NCI-H748 (cell line): ENCODE measurements at regions not wholly inside any gene's neighbourhood (a gene's known extent, or its start where the extent isn't known, plus 50 kb on each side); places are given as distances from the start of the nearest gene placed in this dataset.

Experiments
- DNase-seq: peaks from one replicate; lab custom pipeline; 2025; ENCODE audit not compliant: unreplicated experiment; lab: John Stamatoyannopoulos, UW

DNA sequence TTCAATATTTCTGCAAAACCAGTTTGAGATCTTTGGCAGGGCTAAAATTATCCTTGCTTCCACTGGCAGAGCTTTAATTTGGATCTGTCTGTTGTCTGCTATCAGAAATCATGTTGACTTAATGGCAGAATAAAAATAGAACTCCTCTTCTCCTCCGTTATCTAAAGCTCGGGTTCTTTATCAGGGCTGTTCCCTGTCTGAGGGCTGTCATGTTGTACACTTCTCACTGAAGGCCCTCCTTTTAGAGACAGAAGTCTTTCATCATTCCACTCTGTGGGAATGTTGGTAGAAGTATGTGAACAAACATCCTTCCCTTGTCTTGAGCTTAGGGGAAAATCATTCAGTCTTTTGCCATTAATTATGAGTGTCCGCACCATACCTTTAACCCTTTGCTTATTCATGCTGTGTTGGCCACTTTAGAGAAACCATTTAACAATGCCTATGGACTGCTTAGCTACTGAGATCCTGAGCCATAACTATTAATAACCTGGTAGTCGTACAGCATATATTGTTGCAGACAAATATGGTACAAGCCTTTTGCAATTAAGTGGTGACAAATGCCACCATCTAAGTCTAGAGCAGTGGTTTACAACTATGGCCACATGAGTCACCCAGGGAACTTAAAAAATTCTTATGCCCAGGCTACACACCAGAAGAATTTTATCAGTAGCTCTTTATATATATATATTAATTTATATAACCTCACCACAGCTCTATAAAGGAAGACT lies 226.0 kb upstream of the TPM1 start:
- no peak for DNase-seq

DNA sequence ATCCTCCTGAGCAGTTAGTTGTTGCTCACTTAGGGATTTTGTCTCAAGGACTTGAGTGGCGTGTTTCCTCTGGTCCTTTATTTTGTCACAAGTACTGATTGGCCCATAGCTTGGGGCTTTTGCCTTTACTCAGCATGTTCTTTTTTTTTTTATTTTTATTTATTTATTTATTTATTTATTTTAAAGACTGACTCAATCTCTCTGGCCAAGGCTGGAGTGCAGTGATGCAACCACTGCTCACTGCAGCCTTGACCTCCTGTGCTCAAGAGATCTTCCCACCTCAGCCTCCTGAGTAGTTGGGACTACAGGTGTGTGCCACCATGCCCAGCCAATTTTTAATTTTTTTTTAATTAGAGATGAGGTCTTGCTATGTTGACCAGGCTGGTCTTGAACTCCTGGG lies 223.9 kb upstream of the TPM1 start:
- DNase-seq = no peak

DNA sequence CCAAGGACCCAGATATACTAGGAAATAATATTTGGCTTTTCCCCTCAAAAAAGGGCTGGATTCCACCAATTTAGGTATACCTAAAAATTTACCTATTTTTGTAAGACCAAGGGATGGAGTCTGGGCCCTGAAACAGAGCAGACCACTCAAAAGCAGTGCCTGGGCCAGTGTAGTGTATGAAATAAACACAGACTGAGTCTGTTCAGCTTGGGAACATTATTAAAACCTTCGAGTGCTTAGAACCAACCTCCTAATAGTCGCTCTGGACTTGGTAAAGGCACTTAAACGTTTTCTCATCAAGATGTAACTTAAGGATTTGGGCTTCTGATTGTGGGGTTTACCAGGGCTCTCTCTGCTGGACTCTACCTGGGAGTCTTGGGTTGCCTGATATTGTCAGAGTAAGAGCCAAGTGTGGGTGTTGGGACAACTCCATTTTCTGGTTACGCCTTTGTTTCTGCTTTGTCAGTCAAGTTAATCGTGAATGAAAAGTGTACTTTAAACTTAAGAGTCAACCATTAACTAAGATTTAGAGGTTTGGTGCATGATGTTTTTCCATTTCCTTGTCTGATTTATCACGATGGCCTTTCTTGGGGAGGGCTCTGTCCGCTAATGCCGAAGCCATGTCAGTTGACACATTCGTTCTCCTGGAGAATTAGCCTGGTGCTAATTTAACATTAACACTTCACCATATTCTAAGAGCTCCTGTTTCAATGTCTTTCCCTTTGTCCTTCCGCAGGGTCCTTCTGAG lies 221.0 kb upstream of the TPM1 start:
- no peak for DNase-seq

DNA sequence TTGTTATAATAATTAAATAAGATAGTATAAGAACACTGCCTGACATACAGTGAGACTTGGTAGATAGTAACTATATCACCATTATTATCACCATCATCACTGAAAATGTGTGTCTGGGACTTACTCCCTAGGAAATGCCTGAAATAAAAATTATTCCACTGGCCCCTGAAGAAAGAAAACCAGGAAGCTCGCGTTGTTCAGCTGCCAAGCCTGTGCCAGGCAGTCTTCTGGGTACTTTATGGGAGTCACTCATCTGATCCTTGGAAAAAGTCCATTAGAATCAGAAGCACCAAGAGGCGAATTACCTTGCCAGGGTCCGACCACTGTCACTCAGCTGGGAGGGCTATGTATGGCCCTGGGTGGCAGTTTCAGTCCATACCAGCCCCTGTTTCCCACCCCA lies 220.3 kb upstream of the TPM1 start:
- no peak for DNase-seq

DNA sequence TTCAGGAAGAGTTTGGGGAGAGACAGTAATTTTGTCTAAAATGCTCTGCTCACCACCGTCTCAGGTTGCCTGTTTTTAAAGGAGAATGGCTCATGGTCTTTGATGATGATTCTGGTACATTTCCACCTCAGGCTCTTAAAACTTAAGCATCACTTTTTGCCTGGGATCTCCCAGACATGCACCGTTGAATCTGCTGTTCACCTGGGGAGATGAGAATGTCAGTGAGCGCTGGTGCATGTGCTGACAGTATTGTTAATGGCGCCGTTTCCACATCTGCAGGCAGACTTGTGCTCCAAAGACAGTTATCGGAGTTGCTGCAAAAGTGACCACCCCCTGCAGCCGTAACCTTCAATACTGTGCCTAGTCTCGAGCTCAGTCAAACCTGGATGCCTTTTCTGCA lies 219.0 kb upstream of the TPM1 start:
- no peak for DNase-seq

DNA sequence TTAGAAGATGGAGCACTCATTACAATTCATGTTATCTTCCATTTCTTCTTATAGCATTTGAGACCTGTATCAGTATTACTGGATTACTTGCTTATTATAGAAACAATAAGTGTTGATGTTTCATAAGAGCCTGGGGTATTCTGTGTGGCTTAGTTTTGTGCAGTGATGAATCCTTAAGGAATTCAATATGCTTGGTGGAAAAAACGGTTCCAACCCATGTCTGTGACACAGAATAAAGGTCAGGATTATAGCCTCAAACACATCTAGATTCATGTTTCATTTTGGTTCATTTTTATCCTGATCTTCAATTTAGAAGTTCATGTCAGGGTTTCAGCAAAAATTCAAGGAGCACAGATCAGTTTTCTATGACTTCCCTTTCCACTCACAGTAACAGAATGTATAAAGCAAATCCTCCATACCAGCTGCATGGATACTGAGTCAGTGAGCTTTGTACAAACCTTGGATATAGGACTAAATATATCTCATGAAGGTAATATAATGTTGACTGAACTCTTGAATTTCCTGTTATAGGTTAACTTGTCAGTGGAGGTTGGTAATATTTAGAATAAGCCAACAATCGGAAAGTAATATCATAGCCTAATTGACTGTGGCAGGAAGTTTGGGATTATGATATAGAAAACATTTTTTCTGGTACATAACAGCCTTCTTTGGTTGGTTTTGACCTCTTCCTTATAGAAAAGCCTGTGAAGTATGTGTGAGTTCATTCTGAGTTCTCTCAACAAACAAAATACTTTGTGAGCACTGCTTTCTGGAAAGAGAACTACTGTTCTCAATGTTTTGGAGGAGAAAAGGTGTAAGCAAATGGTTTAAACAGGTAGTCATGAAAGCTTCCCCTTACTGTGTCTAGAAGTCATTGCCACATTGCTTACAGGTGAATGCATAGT lies 218.2 kb upstream of the TPM1 start:
- DNase-seq = no peak

DNA sequence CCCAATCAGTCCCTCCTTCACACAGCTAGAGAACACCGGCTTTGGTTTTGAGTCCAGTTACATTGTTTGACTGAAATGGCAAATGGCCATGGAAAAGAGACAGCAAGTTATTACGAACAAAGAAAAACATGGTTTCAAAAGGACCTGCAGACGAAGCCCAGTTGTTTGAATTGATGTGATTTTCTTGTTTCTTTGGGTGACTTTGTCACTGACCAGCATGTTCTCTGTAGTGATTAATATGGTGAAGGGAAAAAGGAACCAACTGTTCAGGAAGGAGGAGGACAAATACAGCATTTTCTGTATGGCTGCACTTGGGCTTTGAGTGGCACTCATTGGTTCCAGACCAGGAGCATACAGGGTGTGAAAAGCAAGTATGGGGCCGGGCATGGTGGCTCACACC lies 217.4 kb upstream of the TPM1 start:
- DNase-seq = no peak

DNA sequence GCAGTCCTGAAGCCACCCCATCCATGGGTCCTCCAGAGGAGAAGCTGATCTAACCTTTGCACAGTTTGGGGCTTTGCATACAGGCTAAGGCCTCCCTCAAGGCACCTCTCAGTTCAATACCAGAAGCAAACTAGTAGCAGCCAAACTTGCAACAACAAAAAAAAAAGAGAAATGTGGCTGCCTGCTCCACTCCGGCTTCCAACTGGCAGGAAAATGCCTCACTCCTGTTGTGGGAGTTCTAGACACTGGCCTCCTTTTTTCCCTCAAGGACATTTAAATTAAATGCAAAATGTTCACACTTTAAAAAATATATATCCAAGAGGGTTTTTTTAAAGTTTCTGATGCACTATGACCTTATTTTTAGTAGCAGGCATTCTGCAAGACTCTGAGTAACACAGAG lies 216.0 kb upstream of the TPM1 start:
- DNase-seq = no peak

DNA sequence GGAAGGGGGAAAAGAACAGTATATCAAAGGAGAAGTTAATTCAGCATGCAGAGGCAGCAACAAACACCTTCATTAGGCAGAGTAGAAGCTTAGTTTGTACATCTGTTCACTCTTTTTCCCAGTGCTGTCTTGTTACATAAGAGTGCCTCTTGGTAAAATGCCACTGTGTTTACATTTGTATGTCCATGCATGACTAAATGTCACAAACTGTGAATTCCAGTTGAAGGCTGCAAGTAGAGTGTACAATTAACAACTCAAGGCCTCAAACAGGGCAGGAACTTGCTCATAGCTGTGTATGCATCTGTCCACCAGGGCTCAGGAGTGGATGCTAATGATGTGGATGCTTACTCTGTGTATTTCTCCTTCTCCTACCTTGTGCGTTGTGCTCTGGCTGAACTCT lies 214.2 kb upstream of the TPM1 start:
- DNase-seq = no peak

DNA sequence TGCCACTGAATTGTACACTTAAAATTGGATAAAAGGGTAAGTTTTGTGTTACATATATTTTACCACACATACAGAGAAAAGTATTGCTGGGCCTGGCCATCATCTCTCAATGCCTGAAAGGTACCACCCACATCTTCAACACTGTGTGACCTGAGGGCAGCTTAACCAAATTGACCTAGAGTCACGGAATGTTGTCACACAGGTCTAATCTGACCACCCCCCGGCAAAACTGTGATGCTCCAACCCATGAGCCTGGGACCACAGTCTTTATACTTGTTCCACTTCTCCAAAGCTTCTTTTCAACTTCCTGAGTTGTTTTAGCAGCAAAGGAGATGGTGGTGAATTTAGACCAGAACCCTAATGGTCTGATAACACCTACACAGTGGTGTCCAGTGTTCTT lies 210.3 kb upstream of the TPM1 start:
- DNase-seq = no peak

DNA sequence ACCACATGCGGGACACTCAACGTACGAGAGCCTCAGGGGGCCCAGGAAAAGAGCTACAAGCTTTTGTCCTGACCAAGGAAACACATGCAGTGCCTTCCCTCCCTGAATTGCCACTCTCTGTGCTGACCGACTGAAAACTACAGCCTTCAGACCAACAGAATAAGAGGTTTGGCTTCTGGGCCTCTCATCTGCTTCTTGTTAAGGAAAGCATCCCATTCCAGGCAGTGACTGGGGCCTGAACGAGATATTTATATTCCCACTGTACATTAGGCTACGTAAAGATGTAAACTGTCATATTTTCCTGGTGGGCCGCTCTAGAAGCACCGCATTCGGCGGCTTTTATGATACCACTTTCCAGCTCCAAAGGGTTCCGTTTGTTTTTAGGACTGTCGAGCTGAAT lies 208.9 kb upstream of the TPM1 start:
- DNase-seq = no peak

DNA sequence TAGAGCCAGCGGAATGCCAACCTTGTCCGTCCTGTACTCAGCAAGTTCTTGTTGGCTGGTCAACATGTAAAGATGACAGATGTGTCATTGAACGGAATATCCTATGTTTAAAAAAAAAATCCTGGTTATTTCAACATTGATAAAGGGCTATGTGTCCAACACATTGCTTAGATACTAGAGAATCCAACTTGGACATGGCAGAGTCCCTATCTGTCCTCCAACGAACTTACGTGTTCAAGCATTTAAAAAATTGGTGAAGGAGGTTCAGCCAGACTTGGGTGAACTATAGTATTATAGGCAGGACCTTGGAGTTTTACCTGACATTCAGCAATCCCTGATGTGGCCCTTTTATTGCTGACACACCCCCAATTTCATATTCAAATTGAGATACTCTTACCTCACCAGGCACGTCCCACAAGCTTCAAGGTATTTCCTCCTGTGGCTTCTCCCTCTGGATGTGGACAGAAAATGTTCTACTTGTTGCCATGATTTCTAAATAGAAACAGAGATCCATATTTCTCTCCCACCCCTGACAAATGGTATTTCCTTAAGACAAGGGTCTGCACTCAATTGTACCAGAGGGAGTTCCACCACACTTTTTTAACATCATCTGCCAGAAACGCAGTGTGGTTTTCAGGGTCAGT lies 207.7 kb upstream of the TPM1 start:
- DNase-seq = no peak

DNA sequence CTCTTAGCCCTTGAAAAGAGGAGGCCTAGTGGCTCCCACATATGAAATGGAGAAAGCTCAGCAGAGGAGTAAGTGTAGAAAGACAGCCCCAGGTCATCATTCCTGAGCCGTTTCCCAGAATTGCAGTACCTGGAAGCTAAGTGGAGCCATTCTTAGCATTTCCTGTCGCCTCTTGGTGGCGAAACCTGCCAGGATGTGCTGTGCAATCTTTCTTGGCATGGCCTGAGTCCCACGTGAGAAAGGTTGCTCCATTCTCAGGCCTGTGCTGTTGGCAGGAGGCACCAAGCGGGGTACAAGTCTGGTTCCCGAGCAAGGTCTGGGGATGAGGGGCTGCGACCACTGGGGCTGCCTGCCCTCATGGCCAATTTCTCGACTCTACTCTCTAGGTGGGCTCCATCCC lies 207.2 kb upstream of the TPM1 start:
- DNase-seq = no peak

DNA sequence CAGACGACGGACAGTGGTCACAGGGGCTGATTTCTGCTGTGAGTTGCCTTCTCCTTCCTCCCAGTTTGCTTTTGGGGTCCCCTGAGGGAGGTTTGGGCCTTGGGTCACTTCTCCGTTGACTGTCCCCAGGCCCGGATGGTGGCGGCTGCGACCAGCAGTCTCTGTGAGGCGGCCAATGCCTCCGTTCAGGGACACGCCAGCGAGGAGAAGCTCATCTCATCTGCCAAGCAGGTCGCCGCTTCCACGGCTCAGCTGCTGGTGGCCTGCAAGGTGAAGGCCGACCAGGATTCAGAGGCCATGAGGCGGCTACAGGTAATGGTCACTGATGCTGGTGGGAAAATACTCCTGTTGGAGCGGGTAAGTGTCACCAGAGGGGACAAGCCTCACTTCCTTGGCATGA lies 206.8 kb upstream of the TPM1 start:
- no peak for DNase-seq

DNA sequence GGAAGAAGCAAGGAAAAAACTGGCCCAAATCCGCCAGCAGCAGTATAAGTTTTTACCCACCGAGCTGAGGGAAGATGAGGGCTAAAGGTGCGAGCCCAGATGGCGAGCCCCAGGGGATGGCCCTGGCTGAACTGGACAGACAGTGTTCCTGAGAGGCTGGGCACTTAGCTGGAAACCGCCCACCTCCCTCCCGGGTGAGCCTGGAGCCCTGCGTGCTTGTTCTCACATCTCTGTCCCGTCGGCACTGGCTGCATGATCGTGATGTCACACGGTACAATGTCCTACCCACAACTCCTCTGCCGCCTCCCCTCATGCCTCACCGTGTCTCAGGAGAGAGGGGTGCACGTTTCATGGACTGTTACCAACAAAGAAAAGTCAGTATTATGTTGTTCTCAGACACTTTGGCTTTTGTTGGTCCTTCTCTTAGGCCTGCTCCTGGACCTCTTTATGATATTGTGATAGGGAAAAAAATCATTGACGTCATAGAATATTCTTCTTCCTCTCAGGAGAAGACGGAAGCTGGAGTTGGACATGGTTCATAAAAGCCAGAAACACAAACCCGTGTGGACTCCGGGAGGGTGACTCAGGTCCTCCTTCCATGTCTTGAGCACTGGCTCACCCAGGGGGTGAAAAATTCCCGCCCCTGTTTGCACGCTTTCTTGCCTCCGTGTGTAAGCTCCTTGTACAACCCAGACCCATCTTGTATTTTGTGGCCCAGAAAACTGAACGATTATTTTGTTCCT lies 201.8 kb upstream of the TPM1 start:
- DNase-seq = no peak

DNA sequence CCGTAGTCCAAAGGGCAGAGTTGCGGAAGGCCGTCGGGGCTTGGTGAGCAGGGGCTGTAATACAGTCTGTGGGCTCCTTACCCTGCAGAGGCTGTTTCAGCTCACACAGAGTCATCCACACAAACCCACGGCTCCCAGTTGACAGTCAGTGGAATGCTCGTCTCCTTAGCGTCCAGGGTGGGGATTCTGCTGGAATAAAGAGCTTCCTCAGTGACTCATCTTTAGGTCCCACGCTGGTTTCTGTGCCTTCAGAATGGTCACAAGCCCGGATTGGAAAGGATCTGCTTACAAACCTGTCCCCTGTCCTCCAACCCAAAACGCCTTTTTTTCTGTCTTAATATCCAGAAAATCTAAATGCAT lies 201.3 kb upstream of the TPM1 start:
- no peak for DNase-seq

DNA sequence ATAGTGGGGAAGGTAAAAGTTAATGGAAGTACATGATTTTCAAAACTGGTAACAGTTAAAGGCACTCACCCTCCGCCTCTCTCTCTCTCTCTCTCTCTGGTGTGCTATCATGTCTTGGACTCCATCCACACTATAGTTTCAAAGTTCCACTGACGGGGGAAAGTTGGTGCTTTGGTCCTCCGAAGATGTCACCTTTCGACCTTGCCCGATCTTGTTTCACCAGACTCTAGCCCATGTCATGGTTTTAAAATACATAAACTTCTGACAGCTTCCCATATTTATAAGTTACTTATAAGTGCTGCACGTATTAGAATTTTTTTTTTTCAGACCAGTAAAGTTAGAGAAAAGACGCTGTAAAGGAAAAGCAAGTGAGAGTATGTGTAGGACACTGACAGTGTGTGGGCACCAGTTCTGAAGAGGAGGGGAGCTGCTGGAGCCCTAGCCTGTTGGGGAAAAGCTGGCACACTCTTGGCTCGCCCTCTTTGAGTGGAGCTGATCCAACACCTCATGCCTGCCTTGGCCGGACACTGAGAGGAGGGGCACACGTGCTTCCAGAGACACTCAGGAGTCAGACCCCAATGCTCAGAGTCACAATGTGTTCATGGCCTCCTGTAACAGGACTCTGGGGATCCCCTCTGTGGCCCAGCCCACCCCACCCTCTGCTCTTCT lies 200.5 kb upstream of the TPM1 start:
- DNase-seq = no peak

DNA sequence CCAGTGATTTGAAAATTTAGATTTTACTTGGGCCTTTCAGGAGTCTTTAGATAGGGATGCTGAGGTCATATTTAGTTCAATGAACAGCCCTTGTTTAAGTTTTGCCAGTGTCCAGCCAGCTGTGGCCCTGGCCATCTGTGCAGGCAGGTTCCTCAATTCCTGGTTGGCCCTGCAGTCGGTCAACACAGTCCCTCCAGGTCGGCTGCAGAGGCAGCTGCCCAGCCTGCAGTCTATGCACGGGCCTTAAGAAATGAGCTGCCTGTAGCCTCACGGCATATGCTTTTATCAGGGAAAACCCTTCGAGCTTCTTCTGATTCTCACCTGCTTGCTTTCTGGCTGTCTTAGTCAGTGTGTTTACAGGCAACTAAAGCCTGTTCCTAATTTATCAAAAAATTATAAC lies 199.2 kb upstream of the TPM1 start:
- no peak for DNase-seq

DNA sequence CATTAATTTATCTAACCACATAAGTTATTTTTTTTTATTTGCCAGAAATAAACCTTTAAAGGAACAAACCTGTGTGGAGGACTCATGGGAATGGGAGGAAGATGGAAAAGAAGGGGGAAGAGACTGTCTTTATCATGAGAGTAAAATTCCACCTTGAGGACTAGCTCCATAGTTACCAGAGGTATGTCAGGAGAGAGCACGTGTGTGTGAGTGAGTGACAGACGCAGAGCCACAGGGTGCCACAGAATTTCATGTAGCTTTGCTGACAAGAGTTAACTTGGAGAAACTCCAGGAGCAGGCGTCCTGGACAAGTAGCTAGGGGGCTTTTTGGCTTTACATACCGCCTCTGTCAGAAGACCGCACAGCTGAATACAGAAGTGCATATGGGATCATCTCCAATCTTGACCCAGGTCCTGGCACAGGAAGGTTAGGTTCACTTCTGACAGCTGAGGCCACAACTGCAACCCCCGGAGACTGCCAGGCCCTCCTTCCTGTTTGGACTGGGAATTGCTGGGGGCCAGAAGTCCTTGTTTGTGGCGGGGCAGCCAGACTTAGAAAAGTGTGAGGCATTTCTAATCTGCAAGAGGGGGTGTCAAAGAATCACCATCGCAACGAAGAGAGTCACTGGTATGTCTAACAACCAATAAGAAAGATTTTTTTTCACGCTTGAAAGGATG lies 197.8 kb upstream of the TPM1 start:
- no peak for DNase-seq
